GM21367 (cell line): ENCODE measurements at regions not wholly inside any gene's neighbourhood (a gene's known extent, or its start where the extent isn't known, plus 50 kb on each side); places are given as distances from the start of the nearest gene placed in this dataset.
"Not testable (repeated sequence)": the region's sequence is repeated elsewhere in the genome, so short reads cannot be mapped to it uniquely, and the experiment has no call there.

Experiments
- ATAC-seq: cut with Tn5 transposase; IDR thresholded peaks from one replicate; pipeline ENCODE4 v1.9.1; 2021; ENCODE audit not compliant: unreplicated experiment

- no peak for ATAC-seq
Measured at GRCh38 chr3:18195836-18196235, 229.3 kb downstream of the SATB1 start.

- no peak for ATAC-seq
Measured at GRCh38 chr3:18194431-18194830, 230.7 kb downstream of the SATB1 start.

GRCh38 chr3:18190646-18191045 is 234.5 kb downstream of the SATB1 start:
- no peak for ATAC-seq

GRCh38 chr3:18189282-18190050 is 235.7 kb downstream of the SATB1 start:
- ATAC-seq = no peak

GRCh38 chr3:18188491-18188890 is 236.6 kb downstream of the SATB1 start:
- ATAC-seq = no peak

- ATAC-seq = no peak
Measured at GRCh38 chr3:18185624-18186023, 239.5 kb downstream of the SATB1 start.

GRCh38 chr3:18182923-18183322 is 242.2 kb downstream of the SATB1 start:
- ATAC-seq = not testable (repeated sequence)

- no peak for ATAC-seq
Measured at GRCh38 chr3:18179521-18179920, 245.6 kb downstream of the SATB1 start.

- ATAC-seq = no peak
Measured at GRCh38 chr3:18177271-18177670, 247.9 kb downstream of the SATB1 start.

- ATAC-seq = not testable (repeated sequence)
Measured at GRCh38 chr3:18173891-18174290, 251.2 kb downstream of the SATB1 start.

GRCh38 chr3:18159681-18160080 is 265.5 kb downstream of the SATB1 start:
- ATAC-seq = no peak

GRCh38 chr3:18153571-18154173 is 271.5 kb downstream of the SATB1 start:
- ATAC-seq = no peak

GRCh38 chr3:18151199-18151598 is 273.9 kb downstream of the SATB1 start:
- no peak for ATAC-seq

- no peak for ATAC-seq
Measured at GRCh38 chr3:18149935-18150334, 275.2 kb downstream of the SATB1 start.

- ATAC-seq = no peak
Measured at GRCh38 chr3:18149386-18149785, 275.8 kb downstream of the SATB1 start.

- ATAC-seq = no peak
Measured at GRCh38 chr3:18144571-18144970, 280.6 kb downstream of the SATB1 start.

GRCh38 chr3:18143258-18143780 is 281.8 kb downstream of the SATB1 start:
- ATAC-seq = no peak

- ATAC-seq = no peak
Measured at GRCh38 chr3:18137958-18138357, 287.2 kb downstream of the SATB1 start.

GRCh38 chr3:18135060-18135814 is 289.9 kb downstream of the SATB1 start:
- no peak for ATAC-seq

- ATAC-seq = no peak
Measured at GRCh38 chr3:18134386-18135059, 290.6 kb downstream of the SATB1 start.

GRCh38 chr3:18132991-18133390 is 292.1 kb downstream of the SATB1 start:
- no peak for ATAC-seq
